Endothelial cell (in vitro differentiated cells): ENCODE measurements at regions not wholly inside any gene's neighbourhood (a gene's known extent, or its start where the extent isn't known, plus 50 kb on each side); places are given as distances from the start of the nearest gene placed in this dataset.

Source experiments
- DNase-seq: peaks from one replicate; pipeline ENCODE4 v3.0.0; 2021; ENCODE audit warnings: low spot score
- H3K27ac Mint-ChIP-seq: one replicate; pipeline ENCODE4 v1.8.0; 2021; ENCODE audit warnings: mixed read lengths, inconsistent platforms; ENCODE audit not compliant: unreplicated experiment
- H3K27me3 Mint-ChIP-seq: one replicate; pipeline ENCODE4 v1.8.0; 2021; ENCODE audit warnings: mild to moderate bottlenecking, moderate library complexity, mixed read lengths, inconsistent platforms; ENCODE audit not compliant: unreplicated experiment
- H3K36me3 Mint-ChIP-seq: one replicate; pipeline ENCODE4 v1.8.0; 2021; ENCODE audit warnings: mild to moderate bottlenecking, low read depth, mixed read lengths, inconsistent platforms; ENCODE audit not compliant: unreplicated experiment
- H3K4me1 Mint-ChIP-seq: one replicate; pipeline ENCODE4 v1.8.0; 2021; ENCODE audit warnings: mild to moderate bottlenecking, mixed read lengths, inconsistent platforms; ENCODE audit not compliant: unreplicated experiment
- H3K4me3 Mint-ChIP-seq: one replicate; pipeline ENCODE4 v1.8.0; 2021; ENCODE audit warnings: mild to moderate bottlenecking, mixed read lengths, inconsistent platforms; ENCODE audit not compliant: unreplicated experiment
- H3K9me3 Mint-ChIP-seq: one replicate; pipeline ENCODE4 v1.8.0; 2021; ENCODE audit warnings: mixed read lengths, inconsistent platforms; ENCODE audit not compliant: unreplicated experiment
- TF ChIP-seq, protein P1 (sequence below): fragments of 200-600 bp; sonication (generic); IDR thresholded peaks from one replicate; pipeline ENCODE4 v1.5.0; 2021; ENCODE audit warnings: antibody characterized with exemption; ENCODE audit not compliant: unreplicated experiment

DNA sequence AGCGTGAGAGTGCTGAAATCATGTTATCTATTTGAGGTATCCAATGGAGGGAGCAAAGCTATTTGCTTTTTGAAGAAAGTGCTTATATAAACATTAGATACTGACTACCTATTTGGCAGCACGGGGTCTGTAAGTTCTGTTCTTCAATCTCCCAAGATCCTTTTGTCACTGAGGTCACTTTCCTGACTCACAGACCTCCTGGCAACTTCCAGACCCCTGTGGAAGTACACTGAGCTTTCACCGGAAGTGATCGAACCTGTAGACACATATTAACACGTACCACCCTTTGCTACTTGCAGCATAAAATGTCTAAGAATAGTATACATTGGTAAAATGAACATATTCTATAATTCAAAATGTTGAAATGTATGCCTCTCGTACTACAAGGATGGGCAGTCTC, 452.6 kb upstream of the ST6GAL2 start:
- Mint-ChIP-seq H3K9me3 (no peaks in the 10 kb centered on the region), H3K4me3 (no peak overlapping the region), H3K36me3 (no peaks in the 10 kb centered on the region), H3K4me1 (no peaks in the 10 kb centered on the region), H3K27me3 (no peaks in the 10 kb centered on the region), H3K27ac (no peak overlapping the region)
- TF ChIP-seq, protein P1, sequence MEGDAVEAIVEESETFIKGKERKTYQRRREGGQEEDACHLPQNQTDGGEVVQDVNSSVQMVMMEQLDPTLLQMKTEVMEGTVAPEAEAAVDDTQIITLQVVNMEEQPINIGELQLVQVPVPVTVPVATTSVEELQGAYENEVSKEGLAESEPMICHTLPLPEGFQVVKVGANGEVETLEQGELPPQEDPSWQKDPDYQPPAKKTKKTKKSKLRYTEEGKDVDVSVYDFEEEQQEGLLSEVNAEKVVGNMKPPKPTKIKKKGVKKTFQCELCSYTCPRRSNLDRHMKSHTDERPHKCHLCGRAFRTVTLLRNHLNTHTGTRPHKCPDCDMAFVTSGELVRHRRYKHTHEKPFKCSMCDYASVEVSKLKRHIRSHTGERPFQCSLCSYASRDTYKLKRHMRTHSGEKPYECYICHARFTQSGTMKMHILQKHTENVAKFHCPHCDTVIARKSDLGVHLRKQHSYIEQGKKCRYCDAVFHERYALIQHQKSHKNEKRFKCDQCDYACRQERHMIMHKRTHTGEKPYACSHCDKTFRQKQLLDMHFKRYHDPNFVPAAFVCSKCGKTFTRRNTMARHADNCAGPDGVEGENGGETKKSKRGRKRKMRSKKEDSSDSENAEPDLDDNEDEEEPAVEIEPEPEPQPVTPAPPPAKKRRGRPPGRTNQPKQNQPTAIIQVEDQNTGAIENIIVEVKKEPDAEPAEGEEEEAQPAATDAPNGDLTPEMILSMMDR = no peak
- no peak for DNase-seq

DNA sequence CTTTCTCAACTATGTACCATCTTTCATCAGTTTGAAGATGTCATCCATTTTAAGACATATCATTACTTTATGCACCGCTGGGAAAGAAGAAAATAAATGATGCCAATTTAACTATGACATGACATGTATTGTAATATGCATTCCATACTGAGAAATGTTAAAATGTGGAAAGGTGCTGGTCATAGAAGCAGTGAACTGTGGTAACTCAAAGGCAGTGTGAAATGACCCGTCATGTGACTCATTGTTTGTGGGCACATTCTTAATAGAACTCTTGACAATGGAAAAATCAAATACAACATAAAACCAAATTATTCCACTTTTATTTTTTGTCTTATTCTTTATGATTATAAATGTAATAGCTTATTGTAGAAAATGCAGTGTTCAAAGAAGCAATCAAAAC, 455.0 kb upstream of the ST6GAL2 start:
- Mint-ChIP-seq H3K27ac (no peak overlapping the region), H3K4me3 (no peak overlapping the region), H3K27me3 (no peaks in the 10 kb centered on the region), H3K4me1 (no peaks in the 10 kb centered on the region), H3K9me3 (no peaks in the 10 kb centered on the region), H3K36me3 (no peaks in the 10 kb centered on the region)
- TF ChIP-seq, protein P1 = no peak
- DNase-seq = no peak

DNA sequence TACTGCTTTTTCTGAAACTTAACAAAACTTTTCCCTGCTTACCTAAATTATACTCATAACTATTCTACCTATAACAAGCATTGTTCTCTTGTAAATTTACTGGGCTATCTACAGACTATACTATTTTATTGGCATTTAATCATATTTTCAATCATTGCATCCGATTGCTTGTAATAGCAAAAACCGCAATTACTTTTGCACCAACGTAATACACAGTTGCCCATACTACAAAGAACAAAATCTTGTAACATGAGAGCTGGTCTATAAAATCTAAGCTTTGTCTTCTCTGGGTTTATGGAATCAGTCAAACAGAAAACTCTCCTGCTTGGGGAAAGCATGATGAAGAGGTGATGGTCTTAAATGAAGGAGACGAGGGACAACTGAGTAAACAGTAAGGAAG, 463.4 kb upstream of the ST6GAL2 start:
- Mint-ChIP-seq H3K27ac (no peak overlapping the region), H3K27me3 (no peaks in the 10 kb centered on the region), H3K4me3 (no peak overlapping the region), H3K36me3 (no peaks in the 10 kb centered on the region), H3K4me1 (no peaks in the 10 kb centered on the region), H3K9me3 (no peaks in the 10 kb centered on the region)
- DNase-seq = no peak
- TF ChIP-seq, protein P1 = no peak

GRCh38 chr2:107354175-107354574, 468.2 kb upstream of the ST6GAL2 start:
- H3K9me3 Mint-ChIP-seq = no peaks in the 10 kb centered on the region
- H3K27ac Mint-ChIP-seq = no peak overlapping the region
- H3K4me1 Mint-ChIP-seq = no peaks in the 10 kb centered on the region
- TF ChIP-seq, protein P1 = no peak
- no peak overlapping the region for H3K4me3 Mint-ChIP-seq
- H3K27me3 Mint-ChIP-seq = no peaks in the 10 kb centered on the region
- no peak for DNase-seq
- no peaks in the 10 kb centered on the region for H3K36me3 Mint-ChIP-seq

GRCh38 chr2:107358362-107358761, 468.3 kb upstream of the RGPD4 start:
- Mint-ChIP-seq H3K27ac (no peak overlapping the region), H3K9me3 (no peaks in the 10 kb centered on the region)

More at GRCh38 chr2:107358362-107358761, 468.3 kb upstream of the RGPD4 start:
- Mint-ChIP-seq H3K4me1 (no peaks in the 10 kb centered on the region), H3K36me3 (no peaks in the 10 kb centered on the region), H3K4me3 (no peak overlapping the region), H3K27me3 (no peaks in the 10 kb centered on the region)
- TF ChIP-seq, protein P1 = no peak
- no peak for DNase-seq
